Activated CD8-positive, alpha-beta T cell treated with anti-CD3 and anti-CD28 coated beads for 36 hours (primary cell): ENCODE measurements at regions not wholly inside any gene's neighbourhood (a gene's known extent, or its start where the extent isn't known, plus 50 kb on each side); places are given as distances from the start of the nearest gene placed in this dataset.

Experiments
- ATAC-seq: fragments of 200-7000 bp; cut with Tn5 transposase; one replicate; pipeline ENCODE4 v1.10.0; 2021; ENCODE audit warnings: mild to moderate bottlenecking, moderate library complexity
- CTCF ChIA-PET: fragments of 350-600 bp; sonication (Branson Sonifier 250); formaldehyde crosslinking; loops from one replicate; lab custom pipeline; 2021; ENCODE audit warnings: antibody characterized with exemption; lab: Charles Lee
- POLR2A ChIA-PET: fragments of 350-600 bp; sonication (Branson Sonifier 250); formaldehyde crosslinking; loops from one replicate; lab custom pipeline; 2021; ENCODE audit warnings: antibody characterized with exemption; lab: Charles Lee
- DNase-seq: peaks from one replicate; pipeline ENCODE4 v3.0.0-alpha.2; 2020
- H3K27ac Mint-ChIP-seq: one replicate; pipeline ENCODE4 v1.8.0; 2021; ENCODE audit warnings: mild to moderate bottlenecking, mixed read lengths
- H3K27me3 Mint-ChIP-seq: one replicate; pipeline ENCODE4 v1.8.0; 2021; ENCODE audit warnings: mixed read lengths
- H3K36me3 Mint-ChIP-seq: one replicate; pipeline ENCODE4 v1.8.0; 2021; ENCODE audit warnings: low read depth, mixed read lengths
- H3K4me1 Mint-ChIP-seq: one replicate; pipeline ENCODE4 v1.8.0; 2021; ENCODE audit warnings: low read depth, mixed read lengths
- H3K4me3 Mint-ChIP-seq: one replicate; pipeline ENCODE4 v1.8.0; 2021; ENCODE audit warnings: mild to moderate bottlenecking, moderate library complexity, mixed read lengths
- H3K9me3 Mint-ChIP-seq: one replicate; pipeline ENCODE4 v1.8.0; 2021; ENCODE audit warnings: mixed read lengths
- intact Hi-C: fragments of 100-400 bp; cut with micrococcal nuclease; formaldehyde crosslinking; loops from one replicate; pipeline ENCODE4 v1.10.0; 2022
- TF ChIP-seq, protein P1 (sequence below): fragments of 200-600 bp; IDR thresholded peaks from one replicate; pipeline ENCODE4 v1.8.0; 2022; ENCODE audit warnings: antibody characterized with exemption, mild to moderate bottlenecking

DNA sequence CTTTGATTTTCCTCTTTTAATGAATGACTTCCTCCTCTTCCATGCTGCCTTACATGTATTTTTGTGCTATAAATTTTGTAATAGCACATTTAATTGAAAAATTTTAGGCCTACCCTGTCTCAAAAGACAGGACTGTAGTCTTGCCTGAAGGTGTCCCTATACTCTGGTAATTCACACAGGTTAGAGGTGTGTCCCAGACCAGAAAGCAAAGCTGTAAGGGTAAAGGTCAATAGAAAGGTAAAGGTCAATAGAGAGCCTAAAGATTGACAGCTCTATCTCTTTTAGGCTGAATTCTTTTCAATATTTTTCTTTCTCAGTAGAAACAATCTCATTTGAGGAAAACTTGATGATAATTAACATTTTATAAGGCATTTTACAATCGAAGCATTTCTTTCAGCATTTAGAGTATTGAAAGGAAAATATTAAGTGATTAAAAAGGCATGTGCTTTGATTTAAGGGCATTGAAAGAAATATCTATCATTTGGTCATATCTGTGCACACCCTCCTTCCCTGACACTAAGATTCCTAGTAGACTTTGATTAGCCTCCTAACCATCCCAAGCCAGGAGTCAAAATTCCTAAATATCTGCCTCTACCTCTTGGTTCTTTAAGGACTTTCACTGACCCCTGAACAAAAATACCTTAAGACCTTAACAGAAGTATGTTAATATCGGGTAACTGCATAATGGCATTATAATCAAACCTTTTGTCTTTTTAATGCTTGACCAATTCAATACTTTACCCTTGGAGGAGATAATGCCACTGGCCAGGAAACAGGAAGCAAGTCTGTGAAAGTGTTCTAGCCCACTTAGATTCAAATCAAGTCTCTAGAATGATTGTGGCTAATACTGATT lies 161.8 kb upstream of the DTNA start:
- Mint-ChIP-seq H3K4me3 (no peak overlapping the region), H3K4me1 (no peaks in the 10 kb centered on the region), H3K27me3 (no peaks in the 10 kb centered on the region), H3K9me3 (no peaks in the 10 kb centered on the region), H3K36me3 (no peaks in the 10 kb centered on the region), H3K27ac (no peak overlapping the region)
- ChIA-PET POLR2A (no interaction called here), CTCF (no interaction called here)
- intact Hi-C loops: no loop called here
- DNase-seq (no peak), ATAC-seq (no peak)
- TF ChIP-seq, protein P1, sequence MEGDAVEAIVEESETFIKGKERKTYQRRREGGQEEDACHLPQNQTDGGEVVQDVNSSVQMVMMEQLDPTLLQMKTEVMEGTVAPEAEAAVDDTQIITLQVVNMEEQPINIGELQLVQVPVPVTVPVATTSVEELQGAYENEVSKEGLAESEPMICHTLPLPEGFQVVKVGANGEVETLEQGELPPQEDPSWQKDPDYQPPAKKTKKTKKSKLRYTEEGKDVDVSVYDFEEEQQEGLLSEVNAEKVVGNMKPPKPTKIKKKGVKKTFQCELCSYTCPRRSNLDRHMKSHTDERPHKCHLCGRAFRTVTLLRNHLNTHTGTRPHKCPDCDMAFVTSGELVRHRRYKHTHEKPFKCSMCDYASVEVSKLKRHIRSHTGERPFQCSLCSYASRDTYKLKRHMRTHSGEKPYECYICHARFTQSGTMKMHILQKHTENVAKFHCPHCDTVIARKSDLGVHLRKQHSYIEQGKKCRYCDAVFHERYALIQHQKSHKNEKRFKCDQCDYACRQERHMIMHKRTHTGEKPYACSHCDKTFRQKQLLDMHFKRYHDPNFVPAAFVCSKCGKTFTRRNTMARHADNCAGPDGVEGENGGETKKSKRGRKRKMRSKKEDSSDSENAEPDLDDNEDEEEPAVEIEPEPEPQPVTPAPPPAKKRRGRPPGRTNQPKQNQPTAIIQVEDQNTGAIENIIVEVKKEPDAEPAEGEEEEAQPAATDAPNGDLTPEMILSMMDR: no peak

DNA sequence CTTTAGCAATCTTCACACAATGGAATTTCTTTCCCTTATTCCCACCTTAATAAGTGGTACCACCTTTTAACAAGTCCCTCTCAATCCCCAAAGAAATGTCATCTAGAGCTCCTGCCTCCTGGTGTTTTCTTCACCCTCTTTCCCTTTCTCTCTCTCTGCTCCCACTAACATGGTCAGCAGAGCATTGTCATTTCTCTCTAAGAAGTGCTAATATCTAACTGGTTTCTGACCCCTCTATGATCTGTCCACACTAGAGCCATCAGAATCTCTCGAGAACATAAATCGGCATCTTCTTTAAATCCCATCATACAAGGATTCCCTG lies 161.2 kb upstream of the DTNA start:
- ChIA-PET CTCF (no interaction called here), POLR2A (no interaction called here)
- Mint-ChIP-seq H3K4me1 (no peaks in the 10 kb centered on the region), H3K36me3 (no peaks in the 10 kb centered on the region), H3K9me3 (no peaks in the 10 kb centered on the region), H3K4me3 (no peak overlapping the region), H3K27ac (no peak overlapping the region), H3K27me3 (no peaks in the 10 kb centered on the region)
- ATAC-seq (no peak), DNase-seq (no peak)
- intact Hi-C loops: no loop called here
- TF ChIP-seq, protein P1: no peak

DNA sequence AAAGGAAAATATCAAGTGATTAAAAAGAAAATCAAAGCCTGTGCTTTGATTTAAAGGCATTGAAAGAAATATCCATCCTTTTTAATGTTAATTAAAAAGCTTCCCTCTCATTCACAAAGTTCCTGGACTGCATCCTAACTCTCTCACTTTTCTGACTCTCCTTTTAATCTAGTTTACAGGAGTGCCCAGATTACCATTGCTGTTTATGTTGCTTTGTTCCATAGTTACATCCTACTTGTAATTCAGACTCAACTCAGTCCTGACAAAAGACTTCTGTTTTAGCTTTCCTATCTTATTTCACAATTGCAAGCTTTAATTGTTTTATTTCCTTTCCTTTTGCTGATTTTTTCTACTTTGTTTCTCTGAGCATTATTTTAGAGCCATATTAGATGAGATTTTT lies 160.7 kb upstream of the DTNA start:
- no peaks in the 10 kb centered on the region for H3K4me1 Mint-ChIP-seq
- H3K4me3 Mint-ChIP-seq: no peak overlapping the region
- intact Hi-C loops: no loop called here
- H3K27ac Mint-ChIP-seq: no peak overlapping the region
- CTCF ChIA-PET: no interaction called here
- H3K27me3 Mint-ChIP-seq: no peaks in the 10 kb centered on the region
- no peak for ATAC-seq
- POLR2A ChIA-PET: no interaction called here
- no peaks in the 10 kb centered on the region for H3K36me3 Mint-ChIP-seq
- H3K9me3 Mint-ChIP-seq: no peaks in the 10 kb centered on the region
- TF ChIP-seq, protein P1: no peak
- no peak for DNase-seq

DNA sequence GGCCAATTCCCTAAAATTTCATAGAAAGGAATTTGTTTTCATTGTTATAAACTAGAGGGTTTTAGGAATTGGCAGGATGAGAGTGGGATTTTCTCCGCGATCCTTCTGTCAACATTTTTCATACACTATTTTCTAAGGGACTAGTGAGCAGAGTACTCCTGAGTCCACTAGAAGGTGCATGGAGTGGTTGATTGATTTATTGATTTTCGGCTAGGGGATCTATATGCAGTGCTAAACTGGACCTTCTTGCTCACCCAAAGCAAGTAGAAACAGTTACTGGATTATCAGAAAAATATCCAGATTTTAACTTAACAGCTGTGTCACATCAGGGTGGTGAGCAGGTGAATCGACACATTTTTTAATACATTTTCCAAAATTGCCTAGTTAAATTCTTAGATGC lies 159.9 kb upstream of the DTNA start:
- no peak for ATAC-seq
- no peak overlapping the region for H3K27ac Mint-ChIP-seq
- CTCF ChIA-PET: no interaction called here

DNA sequence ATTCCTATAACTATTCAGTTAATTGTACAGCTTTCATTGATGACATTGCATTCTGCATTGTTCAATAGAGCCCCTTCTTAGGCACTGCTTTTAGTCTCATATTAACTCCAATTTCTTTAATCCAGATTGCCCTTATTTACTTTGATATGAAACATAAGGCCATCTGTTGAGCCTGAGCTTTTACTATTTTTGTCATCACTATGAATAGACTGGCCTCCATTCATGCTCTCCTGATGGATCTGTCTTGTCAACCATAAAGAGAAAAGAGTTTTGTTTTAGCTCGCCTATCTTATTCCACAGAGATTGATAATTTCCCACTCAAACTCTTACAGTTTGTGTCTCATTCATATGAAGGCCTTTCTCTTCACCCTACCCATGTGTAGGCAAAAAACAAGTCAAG lies 159.2 kb upstream of the DTNA start:
- TF ChIP-seq, protein P1: no peak
- H3K27me3 Mint-ChIP-seq: no peaks in the 10 kb centered on the region
- intact Hi-C loops: no loop called here
- POLR2A ChIA-PET: no interaction called here
- DNase-seq: no peak
- no peak for ATAC-seq
- peaks cover 1% of the 10 kb centered on the region for H3K9me3 Mint-ChIP-seq
- H3K4me3 Mint-ChIP-seq: no peak overlapping the region
- H3K27ac Mint-ChIP-seq: no peak overlapping the region
- CTCF ChIA-PET: no interaction called here
- H3K4me1 Mint-ChIP-seq: no peaks in the 10 kb centered on the region
- no peaks in the 10 kb centered on the region for H3K36me3 Mint-ChIP-seq

More for the DNA sequence above, 159.9 kb upstream of the DTNA start:
- TF ChIP-seq, protein P1: no peak
- no peak overlapping the region for H3K4me3 Mint-ChIP-seq
- intact Hi-C loops: no loop called here
- no peaks in the 10 kb centered on the region for H3K9me3 Mint-ChIP-seq
- no peaks in the 10 kb centered on the region for H3K27me3 Mint-ChIP-seq
- DNase-seq: no peak
- no peaks in the 10 kb centered on the region for H3K36me3 Mint-ChIP-seq
- POLR2A ChIA-PET: no interaction called here
- no peaks in the 10 kb centered on the region for H3K4me1 Mint-ChIP-seq
